HEK293T (cell line): ENCODE measurements at regions not wholly inside any gene's neighbourhood (a gene's known extent, or its start where the extent isn't known, plus 50 kb on each side); places are given as distances from the start of the nearest gene placed in this dataset.

Experiments
- ARNT ChIP-seq: fragments of 450-650 bp; IDR thresholded peaks from 2 replicates; pipeline ENCODE4 v1.6.1; 2017; ENCODE audit warnings: mild to moderate bottlenecking
- BHLHE40 ChIP-seq: fragments of 450-650 bp; IDR thresholded peaks from 2 replicates; pipeline ENCODE4 v1.6.1; 2016; ENCODE audit warnings: mild to moderate bottlenecking, moderate library complexity, borderline replicate concordance
- CTBP1 ChIP-seq: fragments of 450-650 bp; IDR thresholded peaks from 2 replicates; pipeline ENCODE4 v1.6.1; 2016; ENCODE audit warnings: borderline replicate concordance
- ELF4 ChIP-seq: fragments of 450-650 bp; IDR thresholded peaks from 2 replicates; pipeline ENCODE4 v1.6.1; 2017; ENCODE audit warnings: antibody characterized with exemption
- FOXK2 ChIP-seq: fragments of 450-650 bp; IDR thresholded peaks from 2 replicates; pipeline ENCODE4 v1.6.1; 2016; ENCODE audit warnings: mild to moderate bottlenecking
- FOXM1 ChIP-seq: fragments of 450-650 bp; IDR thresholded peaks from 2 replicates; pipeline ENCODE4 v1.6.1; 2017; ENCODE audit warnings: mild to moderate bottlenecking, borderline replicate concordance
- HDGF ChIP-seq: fragments of 450-650 bp; IDR thresholded peaks from 2 replicates; pipeline ENCODE4 v1.6.1; 2017; ENCODE audit warnings: antibody characterized with exemption, borderline replicate concordance
- ZNF384 ChIP-seq: fragments of 450-650 bp; IDR thresholded peaks from 2 replicates; pipeline ENCODE4 v1.6.1; 2016
- TF ChIP-seq, protein P1 (sequence below): fragments of 450-650 bp; IDR thresholded peaks from 2 replicates; pipeline ENCODE4 v1.6.1; 2016

GRCh38 chr7:31234836-31235605 is 105.5 kb downstream of the NEUROD6 start:
- TF ChIP-seq, protein P1, sequence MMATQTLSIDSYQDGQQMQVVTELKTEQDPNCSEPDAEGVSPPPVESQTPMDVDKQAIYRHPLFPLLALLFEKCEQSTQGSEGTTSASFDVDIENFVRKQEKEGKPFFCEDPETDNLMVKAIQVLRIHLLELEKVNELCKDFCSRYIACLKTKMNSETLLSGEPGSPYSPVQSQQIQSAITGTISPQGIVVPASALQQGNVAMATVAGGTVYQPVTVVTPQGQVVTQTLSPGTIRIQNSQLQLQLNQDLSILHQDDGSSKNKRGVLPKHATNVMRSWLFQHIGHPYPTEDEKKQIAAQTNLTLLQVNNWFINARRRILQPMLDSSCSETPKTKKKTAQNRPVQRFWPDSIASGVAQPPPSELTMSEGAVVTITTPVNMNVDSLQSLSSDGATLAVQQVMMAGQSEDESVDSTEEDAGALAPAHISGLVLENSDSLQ: no peak
- TF ChIP-seq ZNF384 (no peak), ARNT (no peak), HDGF (no peak), FOXM1 (no peak), ELF4 (no peak), CTBP1 (no peak), BHLHE40 (no peak), FOXK2 (no peak)
